ENCODE measurements at regions not wholly inside any gene's neighbourhood (a gene's known extent, or its start where the extent isn't known, plus 50 kb on each side); places are given as distances from the start of the nearest gene placed in this dataset.
A peak's percentile ranks its signal among the peaks of the same experiment; 100 is the strongest.

GRCh38 chr22:20653012-20653794 is 120.7 kb upstream of the SERPIND1 start:
- peaks cover 13% of the 10 kb centered on the region for H3K27me3 Mint-ChIP-seq (ENCODE audit: low read depth)
- no peak overlapping the region for H2BK120ac ChIP-seq (ENCODE audit: low read depth, low read length, poor library complexity, severe bottlenecking)
- H3K4ac ChIP-seq (ENCODE audit: low read depth, low read length): no peak overlapping the region
- H2BK12ac ChIP-seq (ENCODE audit: insufficient read length, low read depth, low read length): no peak overlapping the region
- no peak overlapping the region for H3K56ac ChIP-seq (ENCODE audit: insufficient read length, low read depth, low read length)
- H2BK15ac ChIP-seq (ENCODE audit: low read depth, low read length): no peak overlapping the region
- no peak overlapping the region for H4K8ac ChIP-seq (replicated peaks; ENCODE audit: insufficient read length, low read depth, low read length)
- H3K27ac Mint-ChIP-seq: no peak overlapping the region
- H4K91ac ChIP-seq (ENCODE audit: insufficient read length, low read depth, low read length): no peak overlapping the region
- H3K14ac ChIP-seq (ENCODE audit: insufficient read depth, low read length): no peak overlapping the region
- no peaks in the 10 kb centered on the region for H3K23me2 ChIP-seq (ENCODE audit: insufficient read length, low read depth, low read length, poor library complexity, severe bottlenecking)
- H3K79me1 ChIP-seq (ENCODE audit: insufficient read depth, low read depth, low read length, poor library complexity, severe bottlenecking): no peaks in the 10 kb centered on the region
- no peak overlapping the region for H3K9ac ChIP-seq (ENCODE audit: extremely low read depth, insufficient read length, low read length)
- no peaks in the 10 kb centered on the region for H3K27me3 ChIP-seq (ENCODE audit: insufficient read depth, low read length)
- TF ChIP-seq CTCF (conservative IDR thresholded peaks at IDR 0.05): no peak
- H4K20me1 ChIP-seq (ENCODE audit: control insufficient read depth, insufficient read depth, insufficient read length): no peaks in the 10 kb centered on the region
- no peak overlapping the region for H2AFZ ChIP-seq (ENCODE audit: low read length)
- no peak overlapping the region for H2AK5ac ChIP-seq (ENCODE audit: insufficient read length, low read length)
- no peak overlapping the region for H3K18ac ChIP-seq (ENCODE audit: insufficient read length, low read depth, low read length)
- H3K27ac ChIP-seq (ENCODE audit: insufficient read length, low read depth, low read length): no peak overlapping the region
- no peaks in the 10 kb centered on the region for H3K36me3 Mint-ChIP-seq (ENCODE audit: insufficient read depth in 1 of 3, low read depth in 3 of 3)
- H3K9me3 ChIP-seq (ENCODE audit: control insufficient read depth, low read depth, low read length): no peaks in the 10 kb centered on the region
- 0 out of 4 replicates have a peak, but pooled peaks cover 2 to 5% of the 10 kb centered on the region in 2 experiments for H3K4me1 Mint-ChIP-seq
- no peak overlapping the region for H2BK20ac ChIP-seq (ENCODE audit: low read depth, low read length, poor library complexity, severe bottlenecking)
- DNase-seq: peak; percentile 12
- peaks cover 0 to 3% of the 10 kb centered on the region in 2 experiments; a peak in 1 of 5 replicates for H3K9me3 Mint-ChIP-seq
- H4K5ac ChIP-seq (ENCODE audit: insufficient read length, low read depth, low read length): no peak overlapping the region
- no peak overlapping the region for H2BK5ac ChIP-seq (ENCODE audit: insufficient read length, low read length)
- H3K4me2 ChIP-seq (ENCODE audit: insufficient read depth, insufficient read length, low read length): no peak overlapping the region
- no peaks in the 10 kb centered on the region for H3K4me1 ChIP-seq (ENCODE audit: insufficient read depth, low read length)
- WGBS (ENCODE audit: extremely low coverage, insufficient read length, low lambda C conversion rate): no CpG with 5 or more reads among the region's 7 CpGs
- no peak overlapping the region for H3K4me3 Mint-ChIP-seq
- no peak overlapping the region for H3K23ac ChIP-seq (ENCODE audit: insufficient read length, low read depth, low read length)
- H3T11ph ChIP-seq (ENCODE audit: low read length): no peak overlapping the region
- H3K79me2 ChIP-seq (ENCODE audit: insufficient read depth, low read length): no peaks in the 10 kb centered on the region

Measured in H9 (cell line).